ENCODE measurements at regions not wholly inside any gene's neighbourhood (a gene's known extent, or its start where the extent isn't known, plus 50 kb on each side); places are given as distances from the start of the nearest gene placed in this dataset.
A peak's percentile ranks its signal among the peaks of the same experiment; 100 is the strongest.

GRCh38 chr5:10904862-10905432 is 143.9 kb upstream of the DAP start:
- TF ChIP-seq CTCF (conservative IDR thresholded peaks at IDR 0.05; ENCODE audit: low read length): no peak
- no peak overlapping the region for H3K4me3 ChIP-seq (ENCODE audit: low read length)
- no peak for DNase-seq (ENCODE audit: low read depth)

DNA sequence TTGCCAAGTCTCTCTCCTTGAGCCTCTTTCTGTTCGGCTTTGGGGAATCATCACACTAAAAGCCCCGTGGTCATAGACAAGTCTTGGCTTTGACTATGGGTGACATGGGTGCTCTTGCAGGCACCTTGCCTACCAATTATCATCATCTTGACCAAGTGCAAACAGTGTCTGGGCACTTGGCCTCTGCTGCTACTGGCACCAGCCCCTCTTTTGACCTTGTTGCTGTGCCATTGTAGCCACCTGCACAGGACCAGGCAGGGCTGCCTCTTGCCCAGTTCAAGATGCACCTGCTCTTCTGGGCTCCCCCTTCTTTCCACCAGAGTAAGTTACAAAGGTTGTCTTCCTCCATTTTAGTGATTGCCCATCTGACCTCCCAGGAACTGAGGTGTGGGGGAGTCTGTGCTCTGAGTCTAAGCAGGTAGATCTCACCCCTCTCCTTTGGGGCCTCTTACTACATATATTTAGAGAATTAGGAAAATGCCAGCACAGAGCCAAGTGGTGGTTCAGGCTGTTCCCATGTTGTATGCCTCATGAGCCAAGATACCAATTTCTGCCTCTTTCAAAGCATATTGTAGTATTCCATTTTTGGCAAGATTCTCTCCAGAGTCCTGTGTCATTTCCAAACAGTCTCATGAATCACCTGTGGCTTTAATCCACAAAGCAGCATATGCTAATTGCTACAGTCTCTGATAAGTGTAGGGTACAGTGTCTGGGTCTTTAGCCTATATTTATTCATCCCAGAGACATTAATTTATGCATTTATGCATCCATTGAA is 142.9 kb upstream of the DAP start:
- no peak for DNase-seq (ENCODE audit: low read depth)
- no peak for TF ChIP-seq CTCF (conservative IDR thresholded peaks at IDR 0.05; ENCODE audit: low read length)
- H3K4me3 ChIP-seq (ENCODE audit: low read length): no peak overlapping the region

DNA sequence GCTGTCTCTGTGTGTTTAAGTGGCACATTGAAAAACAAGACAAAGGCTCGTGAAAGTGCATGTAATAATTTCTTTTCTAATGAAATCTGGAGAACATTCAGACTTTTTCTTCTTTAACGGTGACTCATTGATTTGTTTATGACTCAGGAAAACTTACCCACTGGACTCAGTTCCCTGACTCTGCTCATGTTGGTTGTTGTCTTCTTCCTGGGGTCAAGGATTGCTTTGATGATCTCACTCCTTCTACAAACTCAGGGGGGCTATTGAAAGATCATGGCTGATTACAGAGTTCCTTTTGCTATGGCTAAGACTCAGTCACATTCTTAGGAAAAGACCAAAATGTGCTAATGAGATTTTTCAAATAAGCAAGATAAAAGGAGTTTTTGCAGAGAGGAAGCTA is 141.1 kb upstream of the DAP start:
- H3K4me3 ChIP-seq (ENCODE audit: low read length): no peak overlapping the region
- no peak for TF ChIP-seq CTCF (conservative IDR thresholded peaks at IDR 0.05; ENCODE audit: low read length)
- DNase-seq (ENCODE audit: low read depth): peak; percentile 18

GRCh38 chr5:10898514-10898913 is 137.5 kb upstream of the DAP start:
- TF ChIP-seq CTCF (conservative IDR thresholded peaks at IDR 0.05; ENCODE audit: low read length): no peak
- no peak for DNase-seq (ENCODE audit: low read depth)
- no peak overlapping the region for H3K4me3 ChIP-seq (ENCODE audit: low read length)

GRCh38 chr5:10896016-10896415 is 135.0 kb upstream of the DAP start:
- no peak overlapping the region for H3K4me3 ChIP-seq (ENCODE audit: low read length)
- no peak for DNase-seq (ENCODE audit: low read depth)
- TF ChIP-seq CTCF (conservative IDR thresholded peaks at IDR 0.05; ENCODE audit: low read length): no peak

DNA sequence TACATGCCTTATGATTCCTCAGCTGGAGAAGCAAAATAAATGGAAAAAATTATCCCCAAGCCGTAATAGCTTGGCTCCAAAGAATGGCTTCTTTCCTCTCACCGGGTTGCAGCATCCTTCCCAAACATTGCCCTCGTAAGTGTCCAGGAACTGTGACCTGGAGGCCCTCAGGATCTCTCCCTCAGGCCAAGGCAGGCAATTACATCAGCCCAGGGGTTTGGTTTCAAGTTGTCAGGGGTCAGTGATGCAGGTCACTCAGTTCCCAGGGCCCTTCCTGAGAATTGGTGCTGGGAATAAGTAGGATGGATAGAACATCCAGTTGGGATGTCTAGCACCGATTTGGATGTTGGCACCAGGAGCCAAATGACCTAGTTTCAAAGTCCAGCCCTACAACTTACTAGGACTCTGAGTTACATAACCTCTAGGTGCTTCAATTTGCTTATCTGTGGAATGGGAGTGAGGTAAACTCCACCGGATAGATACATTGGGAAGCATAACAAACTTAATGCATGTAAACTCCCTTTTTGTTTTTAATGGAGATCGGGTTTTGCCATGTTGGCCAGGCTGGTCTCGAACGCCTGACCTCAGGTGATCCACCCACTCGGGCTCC is 133.5 kb upstream of the DAP start:
- H3K4me3 ChIP-seq (ENCODE audit: low read length): no peak overlapping the region
- DNase-seq (ENCODE audit: low read depth): no peak
- TF ChIP-seq CTCF (conservative IDR thresholded peaks at IDR 0.05; ENCODE audit: low read length): no peak

- H3K4me3 ChIP-seq (ENCODE audit: low read length): no peak overlapping the region
- no peak for TF ChIP-seq CTCF (conservative IDR thresholded peaks at IDR 0.05; ENCODE audit: low read length)
- DNase-seq (ENCODE audit: low read depth): no peak
Observed at GRCh38 chr5:10892911-10893215, 131.8 kb upstream of the DAP start.
